Neural progenitor cell (in vitro differentiated cells): ENCODE measurements at regions not wholly inside any gene's neighbourhood (a gene's known extent, or its start where the extent isn't known, plus 50 kb on each side); places are given as distances from the start of the nearest gene placed in this dataset.

Experiments used
- CTCF ChIP-seq: fragments of 200-600 bp; sonication (generic); IDR thresholded peaks from 2 replicates; pipeline ENCODE4 v1.5.1; 2017; ENCODE audit warnings: antibody characterized with exemption, mild to moderate bottlenecking
- EZH2phosphoT487 ChIP-seq: fragments of 200-600 bp; sonication (generic); IDR thresholded peaks from 2 replicates; pipeline ENCODE4 v1.6.1; 2017; ENCODE audit warnings: antibody characterized with exemption

GRCh38 chr2:176830362-176830761 is 382.2 kb upstream of the HNRNPA3 start:
- TF ChIP-seq CTCF: peak; percentile 44
- peak; percentile 29 for TF ChIP-seq EZH2phosphoT487
